ENCODE measurements at regions not wholly inside any gene's neighbourhood (a gene's known extent, or its start where the extent isn't known, plus 50 kb on each side); places are given as distances from the start of the nearest gene placed in this dataset.

GRCh38 chr3:152155246-152156020, 113.3 kb upstream of the MBNL1 start:
- TF ChIP-seq CTCF (IDR thresholded peaks at IDR 0.05): no peak
- TF ChIP-seq POLR2A (IDR thresholded peaks at IDR 0.05): no peak
